Prostate gland (tissue), 2 donors: ENCODE measurements at regions not wholly inside any gene's neighbourhood (a gene's known extent, or its start where the extent isn't known, plus 50 kb on each side); places are given as distances from the start of the nearest gene placed in this dataset.

Source experiments
- POLR2A ChIP-seq: fragments of 450-650 bp; IDR thresholded peaks from one replicate; pipeline ENCODE4 v1.6.1; 2016; ENCODE audit warnings: antibody characterized with exemption, mild to moderate bottlenecking
- POLR2AphosphoS5 ChIP-seq: sonication (generic); formaldehyde crosslinking; IDR thresholded peaks from one replicate; pipeline ENCODE4 v1.6.1; 2017; ENCODE audit warnings: antibody characterized with exemption
- TF ChIP-seq, protein P1 (sequence below), 4 experiments: fragments of 200-600 bp in 2 of 4; fragments of 450-650 bp in 2 of 4; sonication (generic) in 2 of 4; IDR thresholded peaks; 1 replicate in 3 of 4; 2 replicates in 1 of 4; pipeline ENCODE4 v1.5.1; 2016 to 2019; ENCODE audit warnings: antibody characterized with exemption in 4 of 4, mild to moderate bottlenecking in 2 of 4, moderate library complexity in 2 of 4

DNA sequence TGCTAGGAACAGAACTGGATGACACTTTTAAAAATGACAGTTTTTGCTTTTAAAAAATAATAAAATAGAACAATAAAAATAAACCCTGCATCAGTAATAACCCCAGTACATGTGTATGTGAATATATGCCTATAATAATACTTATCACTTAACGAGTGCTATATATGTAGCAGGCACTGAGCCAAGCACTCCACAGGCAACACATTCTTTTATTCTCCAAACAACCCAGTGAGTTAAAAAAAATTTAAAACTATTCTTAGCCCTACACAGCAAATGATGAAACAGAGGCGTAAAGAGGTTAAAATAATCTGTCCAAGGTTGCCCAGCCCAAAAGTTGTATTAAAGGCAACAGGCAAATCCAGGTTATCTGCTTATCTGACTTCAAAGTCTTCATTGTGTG, 124.5 kb upstream of the SMIM23 start:
- TF ChIP-seq, protein P1, sequence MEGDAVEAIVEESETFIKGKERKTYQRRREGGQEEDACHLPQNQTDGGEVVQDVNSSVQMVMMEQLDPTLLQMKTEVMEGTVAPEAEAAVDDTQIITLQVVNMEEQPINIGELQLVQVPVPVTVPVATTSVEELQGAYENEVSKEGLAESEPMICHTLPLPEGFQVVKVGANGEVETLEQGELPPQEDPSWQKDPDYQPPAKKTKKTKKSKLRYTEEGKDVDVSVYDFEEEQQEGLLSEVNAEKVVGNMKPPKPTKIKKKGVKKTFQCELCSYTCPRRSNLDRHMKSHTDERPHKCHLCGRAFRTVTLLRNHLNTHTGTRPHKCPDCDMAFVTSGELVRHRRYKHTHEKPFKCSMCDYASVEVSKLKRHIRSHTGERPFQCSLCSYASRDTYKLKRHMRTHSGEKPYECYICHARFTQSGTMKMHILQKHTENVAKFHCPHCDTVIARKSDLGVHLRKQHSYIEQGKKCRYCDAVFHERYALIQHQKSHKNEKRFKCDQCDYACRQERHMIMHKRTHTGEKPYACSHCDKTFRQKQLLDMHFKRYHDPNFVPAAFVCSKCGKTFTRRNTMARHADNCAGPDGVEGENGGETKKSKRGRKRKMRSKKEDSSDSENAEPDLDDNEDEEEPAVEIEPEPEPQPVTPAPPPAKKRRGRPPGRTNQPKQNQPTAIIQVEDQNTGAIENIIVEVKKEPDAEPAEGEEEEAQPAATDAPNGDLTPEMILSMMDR (IDR thresholded peaks at IDR 0.05) = no peak
- TF ChIP-seq POLR2A (no peak), POLR2AphosphoS5 (no peak)
